Stimulated activated CD8-positive, alpha-beta memory T cell treated with anti-CD3 and anti-CD28 coated beads, Interleukin-7, amount 100 ng/mL, for 4 hours (primary cell): ENCODE measurements at regions not wholly inside any gene's neighbourhood (a gene's known extent, or its start where the extent isn't known, plus 50 kb on each side); places are given as distances from the start of the nearest gene placed in this dataset.
"Not testable (repeated sequence)": the region's sequence is repeated elsewhere in the genome, so short reads cannot be mapped to it uniquely, and the experiment has no call there.

ENCODE experiments used
- DNase-seq, 2 donors: peaks; one replicate each; pipeline ENCODE4 v3.0.0-alpha.2; 2020; ENCODE audit warnings: low read depth in 2 of 2

DNA sequence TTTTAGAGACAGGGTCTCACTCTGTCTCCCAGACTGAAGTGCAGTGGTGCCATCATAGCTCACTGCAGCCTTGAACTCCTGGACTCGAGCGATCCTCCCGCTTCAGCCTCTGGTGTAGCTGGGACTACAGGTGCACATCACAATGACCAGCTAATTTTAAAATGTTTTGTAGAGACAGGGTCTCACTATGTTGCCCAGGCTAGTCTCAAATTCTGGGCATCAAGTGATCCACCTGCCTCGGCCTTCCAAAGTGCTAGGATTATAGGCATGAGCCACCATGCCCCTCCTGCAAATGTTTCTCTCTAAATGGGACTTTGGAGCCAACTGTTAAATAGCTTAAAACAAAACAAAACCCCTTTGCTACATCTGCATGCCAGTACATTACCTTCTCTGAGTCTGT, 82.2 kb upstream of the BRD7 start:
- DNase-seq = no peak

- no peak for DNase-seq
Observed at GRCh38 chr16:50449800-50450199, 81.0 kb upstream of the BRD7 start.

GRCh38 chr16:50448981-50449380, 80.2 kb upstream of the BRD7 start:
- DNase-seq = no peak

- DNase-seq = no peak
Observed at GRCh38 chr16:50448522-50448921, 79.7 kb upstream of the BRD7 start.

- DNase-seq = not testable (repeated sequence)
Observed at GRCh38 chr16:50447386-50447785, 78.6 kb upstream of the BRD7 start.

GRCh38 chr16:50446861-50447260, 78.1 kb upstream of the BRD7 start:
- DNase-seq = no peak

DNA sequence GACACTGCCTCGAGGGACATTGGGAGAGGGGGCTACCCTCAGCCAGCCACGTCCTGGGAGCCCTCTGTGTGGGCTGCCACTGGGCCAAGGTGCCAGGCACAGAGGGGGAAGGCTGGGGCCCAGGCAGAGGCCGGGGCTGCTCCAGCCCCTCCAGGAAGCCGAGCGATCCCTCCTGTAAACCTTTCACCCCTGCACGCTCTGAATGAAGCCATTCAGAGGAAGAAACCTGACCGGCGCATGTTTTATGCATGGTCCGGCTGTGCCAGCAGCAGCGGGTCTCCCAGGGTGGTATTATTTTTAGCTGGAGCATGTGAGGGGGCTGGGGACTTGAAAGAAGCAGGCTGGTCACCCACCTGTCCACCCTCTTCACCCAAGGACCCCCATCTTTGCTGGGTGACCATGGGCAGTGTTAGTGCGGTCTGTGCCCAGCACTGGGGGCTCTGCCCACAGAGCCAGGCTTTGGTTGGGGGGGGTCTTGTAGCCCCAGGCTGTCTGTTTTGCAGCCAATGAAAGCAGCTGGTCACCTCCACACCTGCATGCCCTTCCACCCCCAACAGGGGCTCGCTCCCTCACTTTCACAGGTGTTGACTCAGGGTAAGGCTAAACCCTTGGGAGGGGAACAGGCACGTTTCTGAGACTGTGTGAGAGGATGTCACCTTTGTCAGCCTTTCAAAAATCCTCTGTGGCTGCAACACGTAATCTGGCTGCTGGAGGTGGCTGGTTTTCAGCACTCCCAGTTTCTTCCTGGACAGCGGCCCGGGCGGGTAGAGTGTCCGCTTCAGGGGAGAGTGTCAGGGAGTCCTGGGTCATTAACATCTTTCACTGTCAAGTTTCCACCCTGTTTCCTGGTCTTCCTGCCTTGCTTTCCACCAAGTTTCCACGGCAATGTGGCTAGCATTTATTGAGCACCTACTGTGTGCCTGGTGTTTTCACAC, 77.1 kb upstream of the BRD7 start:
- no peak for DNase-seq

- DNase-seq = no peak
Observed at GRCh38 chr16:50444526-50444925, 75.7 kb upstream of the BRD7 start.

DNA sequence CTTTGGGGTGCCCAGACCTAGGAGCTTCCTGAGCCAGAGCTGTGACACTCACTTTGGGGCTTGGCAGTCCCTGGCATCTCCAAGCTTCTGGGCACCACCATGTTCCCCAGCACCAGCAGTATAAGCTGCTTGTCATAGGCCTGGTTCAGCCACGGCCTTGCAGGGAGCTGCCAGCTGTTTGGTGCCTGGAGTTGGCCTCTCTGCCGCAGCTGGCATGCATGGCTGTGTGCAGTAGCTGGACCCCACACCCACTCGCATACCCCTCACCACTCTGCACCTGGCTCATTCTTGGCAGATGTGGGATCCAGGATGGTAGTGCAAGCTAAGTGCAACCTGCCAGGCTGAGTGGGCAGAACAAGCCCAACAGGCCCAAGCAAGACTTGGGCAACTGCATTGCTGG, 73.4 kb upstream of the BRD7 start:
- no peak for DNase-seq

- DNase-seq = no peak
Observed at GRCh38 chr16:50441486-50442157, 72.8 kb upstream of the BRD7 start.

GRCh38 chr16:50440991-50441390, 72.2 kb upstream of the BRD7 start:
- DNase-seq = no peak

DNA sequence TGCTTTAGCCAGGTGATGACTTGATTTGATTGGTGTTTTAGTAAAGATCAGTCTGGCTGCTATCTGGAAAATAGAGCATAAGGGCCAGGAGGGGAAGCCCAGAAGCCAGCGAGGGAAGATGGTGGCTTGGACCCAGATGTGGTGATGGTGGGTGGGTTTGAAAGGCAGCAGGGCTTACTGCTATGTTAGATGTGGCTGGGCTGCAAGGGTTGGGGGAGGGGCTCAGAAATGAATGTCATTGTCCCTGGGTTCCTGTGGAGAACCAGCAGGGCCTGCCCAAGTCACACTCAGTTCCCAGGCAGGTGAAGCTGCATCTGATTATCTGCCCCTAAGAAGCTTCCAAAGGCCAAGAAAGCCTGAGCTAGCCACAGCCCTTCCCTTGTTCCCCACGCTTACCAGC, 71.7 kb upstream of the BRD7 start:
- DNase-seq = no peak

GRCh38 chr16:50437769-50438437, 69.1 kb upstream of the BRD7 start:
- DNase-seq = no peak

DNA sequence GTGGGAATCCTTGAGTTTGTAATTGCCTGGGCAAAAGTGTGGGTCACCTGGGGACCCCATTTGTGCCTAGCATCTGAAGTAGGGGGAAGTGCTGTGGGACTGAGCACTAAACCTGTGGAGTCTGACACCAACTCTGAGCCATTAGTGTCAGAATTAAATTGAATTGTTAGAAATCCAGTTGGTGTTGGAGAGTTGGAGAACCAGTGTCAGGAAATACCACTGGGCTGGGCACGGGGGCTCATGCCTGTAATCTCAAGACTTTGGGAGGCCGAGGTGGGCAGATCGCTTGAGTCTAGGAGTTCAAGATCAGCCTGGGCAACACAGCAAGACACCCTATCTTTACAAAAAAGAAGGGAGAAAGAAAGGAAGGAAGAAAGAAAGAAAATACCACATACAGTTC, 67.5 kb upstream of the BRD7 start:
- no peak for DNase-seq

DNA sequence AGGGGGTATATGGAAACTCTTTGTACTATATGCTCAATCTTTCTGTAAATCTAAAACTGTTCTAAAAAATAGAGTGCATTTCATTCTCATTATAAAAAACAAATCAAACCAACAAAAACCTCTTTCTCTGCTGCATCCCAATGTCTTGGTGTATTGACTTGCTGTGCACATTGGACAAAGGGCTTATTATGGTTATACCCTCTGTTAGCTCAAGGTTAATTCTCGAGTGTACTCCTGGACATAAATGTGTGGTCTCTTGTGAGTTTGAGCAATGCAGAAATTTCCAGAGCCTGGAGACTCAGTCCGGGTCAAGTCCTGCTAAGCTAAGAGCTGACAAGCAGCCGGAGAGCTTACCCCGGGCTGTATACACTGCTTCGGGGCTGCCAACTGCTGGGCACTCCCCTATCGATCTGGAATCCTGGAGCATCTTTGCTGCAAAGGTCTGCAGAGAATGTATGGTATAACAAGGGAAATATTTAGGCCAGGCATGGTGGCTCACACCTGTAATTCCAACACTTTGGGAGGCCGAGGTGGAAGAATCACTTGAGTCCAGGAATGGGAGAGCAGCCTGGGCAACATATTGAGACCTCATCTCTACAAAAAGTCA, 66.2 kb upstream of the BRD7 start:
- no peak for DNase-seq

- DNase-seq = no peak
Observed at GRCh38 chr16:50430076-50430475, 61.3 kb upstream of the BRD7 start.

GRCh38 chr16:50428742-50429141, 60.0 kb upstream of the BRD7 start:
- no peak for DNase-seq

DNA sequence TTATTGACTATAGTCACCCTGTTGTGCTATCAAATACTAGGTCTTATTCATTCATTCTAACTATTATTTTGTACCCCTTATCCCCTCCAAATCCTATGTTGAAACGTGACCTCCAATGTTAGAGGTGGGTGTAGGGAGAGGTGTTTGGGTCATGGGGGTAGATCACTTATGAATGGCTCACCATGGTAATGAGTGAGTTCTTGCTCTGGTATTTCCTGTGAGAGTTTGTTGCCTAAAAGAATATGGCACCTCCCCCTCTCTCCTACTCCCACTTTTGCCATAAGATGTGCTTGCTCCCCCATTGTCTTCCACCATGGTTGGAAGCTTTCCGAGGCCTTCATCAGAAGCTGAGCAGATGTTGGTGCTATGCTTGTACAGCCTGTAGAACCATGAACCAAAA, 59.3 kb upstream of the BRD7 start:
- DNase-seq = no peak

GRCh38 chr16:50427107-50427506, 58.3 kb upstream of the BRD7 start:
- no peak for DNase-seq

- DNase-seq = no peak
Observed at GRCh38 chr16:50425648-50426047, 56.9 kb upstream of the BRD7 start.

DNA sequence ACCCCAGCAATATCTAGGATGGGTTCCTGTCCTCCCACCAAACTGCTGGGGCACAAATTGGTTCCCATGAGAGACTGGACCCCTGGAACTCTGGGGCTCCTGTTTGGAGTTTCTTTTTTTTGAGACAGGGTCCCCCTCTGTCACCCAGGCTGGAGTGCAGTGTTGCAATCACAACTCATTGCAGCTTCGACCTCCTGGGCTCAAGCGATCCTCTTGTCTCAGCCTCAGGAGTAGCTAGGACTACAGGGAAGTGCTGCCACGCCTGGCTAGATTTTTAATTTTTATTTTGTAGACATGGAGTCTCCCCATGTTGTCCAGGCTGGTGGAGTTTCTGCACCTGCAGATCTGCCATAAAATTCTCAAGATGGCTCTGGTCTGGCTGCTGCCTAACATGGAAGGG, 56.3 kb upstream of the BRD7 start:
- no peak for DNase-seq

DNA sequence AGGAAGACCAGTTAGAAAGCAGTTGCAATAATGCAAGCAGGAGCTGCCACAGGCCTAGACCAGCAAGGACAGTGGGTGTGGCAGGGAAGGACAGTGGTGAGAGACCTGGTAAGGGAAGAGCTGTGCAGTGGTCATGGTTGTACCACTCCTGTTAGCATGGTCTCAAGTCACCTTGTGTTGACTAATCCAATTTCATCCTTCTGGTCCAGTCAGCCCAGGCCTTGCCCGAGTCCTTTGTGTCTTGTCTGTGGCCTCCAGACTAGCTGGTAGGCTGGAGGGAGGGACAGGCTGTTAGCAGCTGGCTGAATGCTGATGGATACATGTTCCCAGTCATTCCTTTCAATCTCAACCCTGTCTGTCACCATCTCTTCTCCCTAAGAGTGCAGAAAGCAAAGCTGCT, 54.1 kb upstream of the BRD7 start:
- no peak for DNase-seq
